Endothelial cell of umbilical vein (primary cell): ENCODE measurements at regions not wholly inside any gene's neighbourhood (a gene's known extent, or its start where the extent isn't known, plus 50 kb on each side); places are given as distances from the start of the nearest gene placed in this dataset.

Experiments
- CTCF ChIP-seq, 2 donors: IDR thresholded peaks; 1 replicate in 1 of 2; 2 replicates in 1 of 2; pipeline ENCODE4 v1.5.1; 2011; ENCODE audit warnings: low read length in 2 of 2, mild to moderate bottlenecking in 2 of 2, moderate library complexity in 2 of 2, control low read depth in 1 of 2, inconsistent platforms in 1 of 2, low read depth in 1 of 2; ENCODE audit not compliant: insufficient read depth in 1 of 2; ENCODE audit errors: extremely low read depth in 1 of 2
- EZH2 ChIP-seq: IDR thresholded peaks from 2 replicates; pipeline ENCODE4 v1.6.1; 2012; ENCODE audit warnings: borderline replicate concordance, low read depth, mild to moderate bottlenecking, moderate library complexity, low read length, inconsistent platforms; ENCODE audit not compliant: severe bottlenecking
- FOS ChIP-seq: IDR thresholded peaks from 2 replicates; pipeline ENCODE4 v1.6.1; 2011; ENCODE audit warnings: mild to moderate bottlenecking, low read length, moderate library complexity, borderline replicate concordance; ENCODE audit not compliant: insufficient read depth
- GATA2 ChIP-seq: IDR thresholded peaks from 2 replicates; pipeline ENCODE4 v1.7.0; 2011; ENCODE audit warnings: low read depth, mild to moderate bottlenecking, moderate library complexity, mixed read lengths, low read length; ENCODE audit not compliant: insufficient read length, insufficient read depth
- MYC ChIP-seq: IDR thresholded peaks from one replicate; pipeline ENCODE4 v1.6.1; 2011; ENCODE audit warnings: mild to moderate bottlenecking, low read depth, low read length
- POLR2A ChIP-seq: IDR thresholded peaks from 2 replicates; pipeline ENCODE4 v1.6.1; 2012; ENCODE audit warnings: low read depth, mild to moderate bottlenecking, control low read depth, low read length
- POLR2AphosphoS5 ChIP-seq: IDR thresholded peaks from 2 replicates; pipeline ENCODE4 v1.6.1; 2012; ENCODE audit warnings: low read depth, mild to moderate bottlenecking, control low read depth, low read length, moderate library complexity; ENCODE audit not compliant: insufficient read depth
- TF ChIP-seq, protein P1 (sequence below): IDR thresholded peaks from 2 replicates; pipeline ENCODE4 v1.6.1; 2011; ENCODE audit not compliant: insufficient read depth, insufficient read length

- no peak for TF ChIP-seq CTCF (IDR thresholded peaks at IDR 0.05; ENCODE audit: extremely low read depth in 1 of 2, insufficient read depth in 1 of 2, low read depth in 1 of 2, low read length in 2 of 2)
- no peak for TF ChIP-seq EZH2
- TF ChIP-seq, protein P1, sequence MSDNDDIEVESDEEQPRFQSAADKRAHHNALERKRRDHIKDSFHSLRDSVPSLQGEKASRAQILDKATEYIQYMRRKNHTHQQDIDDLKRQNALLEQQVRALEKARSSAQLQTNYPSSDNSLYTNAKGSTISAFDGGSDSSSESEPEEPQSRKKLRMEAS, result no peak
- no peak for TF ChIP-seq POLR2A
- TF ChIP-seq POLR2AphosphoS5, result no peak
- TF ChIP-seq FOS, result no peak
- TF ChIP-seq GATA2, result no peak
- TF ChIP-seq MYC, result no peak
These were observed 78.5 kb downstream of the RPLP1 start for GRCh38 chr15:69530991-69531664.
